Kidney tubule cell (primary cell): ENCODE measurements at regions not wholly inside any gene's neighbourhood (a gene's known extent, or its start where the extent isn't known, plus 50 kb on each side); places are given as distances from the start of the nearest gene placed in this dataset.
"Not testable (repeated sequence)": the region's sequence is repeated elsewhere in the genome, so short reads cannot be mapped to it uniquely, and the experiment has no call there.

ENCODE experiments used
- DNase-seq: peaks from one replicate; pipeline ENCODE4 v3.0.0-alpha.2; 2018; ENCODE audit warnings: low spot score

DNA sequence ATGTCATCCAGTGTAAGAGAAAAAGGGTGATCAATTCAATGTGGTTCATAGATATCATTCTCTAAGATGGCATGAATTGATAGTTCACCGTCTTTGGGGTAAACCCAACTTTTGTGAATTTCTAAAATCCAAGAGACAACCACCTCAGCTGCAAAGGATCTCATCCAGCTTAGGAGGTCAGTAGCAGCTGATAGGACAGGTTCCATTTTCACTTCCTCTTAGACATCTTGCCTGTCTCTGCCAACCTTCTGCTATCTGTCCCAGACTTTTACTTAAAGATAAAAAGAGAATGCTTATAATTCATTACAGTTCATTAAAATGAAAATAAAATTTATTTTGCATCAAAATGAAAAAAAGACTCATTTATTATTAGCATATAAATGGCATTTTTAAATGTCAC, 468.2 kb downstream of the XYLT1 start:
- no peak for DNase-seq

DNA sequence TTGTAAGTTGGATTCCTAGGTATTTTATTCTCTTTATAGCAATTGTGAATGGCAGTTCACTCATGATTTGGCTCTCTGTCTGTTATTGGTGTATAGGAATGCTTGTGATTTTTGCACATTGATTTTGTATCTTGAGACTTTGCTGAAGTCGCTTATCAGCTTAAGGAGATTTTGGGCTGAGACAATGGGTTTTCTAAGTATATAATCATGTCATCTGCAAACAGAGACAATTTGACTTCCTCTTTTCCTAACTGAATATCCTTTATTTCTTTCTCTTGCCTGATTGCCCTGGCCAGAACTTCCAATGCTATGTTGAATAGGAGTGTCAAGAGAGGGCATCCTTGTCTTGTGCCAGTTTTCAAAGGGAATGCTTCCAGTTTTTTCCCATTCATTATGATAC, 464.8 kb downstream of the XYLT1 start:
- DNase-seq, result not testable (repeated sequence)

DNA sequence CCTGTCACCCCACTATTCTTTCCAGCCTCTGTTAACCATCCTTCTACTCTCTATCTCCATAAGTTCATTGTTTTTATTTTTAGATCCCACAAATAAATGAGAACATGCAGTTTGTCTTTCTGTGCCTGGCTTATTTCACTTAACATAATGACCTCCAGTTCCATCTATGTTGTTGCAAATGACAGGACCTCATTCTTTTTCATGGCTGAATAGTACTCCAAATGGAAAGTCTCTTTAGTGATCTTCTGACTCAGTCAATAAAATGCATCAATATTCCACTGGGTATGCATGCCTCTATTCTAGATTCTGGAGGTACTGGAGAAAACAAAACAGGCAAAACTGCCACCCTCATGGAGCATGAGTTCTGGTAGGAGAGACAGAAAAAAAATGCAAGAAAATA, 459.0 kb downstream of the XYLT1 start:
- no peak for DNase-seq

DNA sequence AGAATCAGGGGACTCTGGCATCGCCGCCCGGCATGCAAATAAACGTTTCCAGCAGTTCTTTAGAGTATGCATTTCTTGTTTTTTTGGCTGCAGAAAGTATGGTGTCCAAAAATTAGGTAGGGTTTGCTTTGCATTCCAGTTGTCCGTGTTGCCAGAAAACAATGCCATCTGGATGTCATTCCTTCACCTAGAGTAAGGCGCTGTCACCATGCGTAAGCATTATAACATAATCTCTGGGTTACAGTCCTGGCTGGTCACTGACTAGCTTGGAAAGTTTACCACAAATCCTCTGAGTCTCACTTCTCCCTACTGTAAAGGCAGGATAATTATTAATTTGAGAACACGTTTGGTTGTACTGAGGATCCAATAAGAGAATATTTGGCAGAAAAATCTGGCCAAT, 457.7 kb downstream of the XYLT1 start:
- DNase-seq, result no peak

DNA sequence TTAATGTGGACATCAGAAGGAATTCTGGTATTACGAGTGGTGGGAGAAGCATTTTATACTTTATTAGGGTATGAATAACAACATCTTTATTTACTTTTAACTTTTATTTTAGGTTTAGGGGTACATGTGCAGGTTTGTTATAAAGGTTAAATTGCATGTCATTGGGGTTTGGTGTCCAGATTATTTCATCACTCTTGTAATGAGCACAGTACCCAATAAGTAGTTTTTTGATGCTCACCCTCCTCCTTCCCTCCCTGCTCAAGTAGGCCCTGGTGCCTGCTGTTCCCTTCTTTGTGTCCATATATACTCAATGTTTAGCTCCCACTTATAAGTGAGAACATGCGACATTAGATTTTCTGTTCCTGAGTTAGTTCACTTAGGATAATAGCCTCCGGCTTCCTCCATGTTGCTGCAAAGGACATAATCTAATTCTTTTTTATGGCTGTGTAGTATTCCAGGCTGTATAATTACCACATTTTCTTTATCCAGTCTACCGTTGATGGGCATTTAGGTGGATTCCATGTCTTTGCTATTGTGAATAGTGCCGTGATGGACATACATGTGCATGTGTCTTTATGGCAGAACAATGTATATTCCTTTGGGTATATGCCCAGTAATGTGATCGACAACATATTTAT, 456.2 kb downstream of the XYLT1 start:
- no peak for DNase-seq

DNA sequence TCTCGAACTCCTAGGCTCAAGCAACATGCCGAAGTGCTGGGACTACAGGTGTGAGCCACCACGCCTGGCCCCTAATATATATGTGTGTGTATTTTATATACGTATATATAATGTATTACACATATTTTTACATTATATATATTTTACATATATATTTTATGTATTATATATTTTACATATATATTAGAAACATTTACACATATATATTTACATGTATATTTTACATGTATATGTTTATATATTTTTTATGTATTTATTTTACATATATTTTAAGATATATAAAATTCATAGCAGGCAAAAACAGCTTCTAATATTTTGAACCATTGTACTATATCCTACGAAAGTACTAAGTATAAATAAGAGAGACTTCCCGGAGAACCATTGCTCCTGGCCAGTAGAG, 455.1 kb downstream of the XYLT1 start:
- no peak for DNase-seq

DNA sequence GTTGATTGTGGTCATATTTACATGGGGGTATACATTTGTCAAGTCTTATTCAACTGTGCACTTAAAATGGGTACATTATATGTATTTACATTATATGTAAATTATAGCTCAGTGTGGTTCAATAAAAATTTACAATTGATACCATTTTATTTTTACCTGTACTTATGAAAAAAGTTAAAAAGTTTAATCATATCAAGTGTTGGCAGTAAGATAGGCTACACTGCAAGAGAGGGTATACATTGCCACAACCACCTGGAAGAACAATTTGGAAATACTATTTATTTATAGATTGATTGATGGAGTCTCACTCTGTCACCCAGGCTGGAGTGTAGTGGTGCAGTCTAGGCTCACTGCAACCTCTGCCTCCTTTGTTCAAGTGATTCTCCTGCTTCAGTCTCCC, 453.3 kb downstream of the XYLT1 start:
- DNase-seq, result no peak

DNA sequence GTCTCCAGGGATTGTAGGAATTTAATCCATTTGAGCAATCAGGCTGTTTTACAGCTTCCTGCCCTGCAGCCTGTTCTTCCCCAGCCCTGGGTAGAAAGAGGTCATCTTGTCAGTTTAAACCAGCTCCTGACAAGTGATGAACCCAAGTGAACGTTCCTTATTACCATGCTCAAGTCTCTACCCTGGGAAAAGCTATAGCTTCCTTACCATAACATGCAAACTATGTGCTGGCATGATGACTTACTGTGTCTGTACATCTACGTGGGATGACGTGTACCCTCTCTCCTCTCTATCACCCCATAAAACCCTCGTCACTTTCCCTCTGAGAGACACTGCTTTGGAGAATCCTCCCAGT, 452.2 kb downstream of the XYLT1 start:
- no peak for DNase-seq

DNA sequence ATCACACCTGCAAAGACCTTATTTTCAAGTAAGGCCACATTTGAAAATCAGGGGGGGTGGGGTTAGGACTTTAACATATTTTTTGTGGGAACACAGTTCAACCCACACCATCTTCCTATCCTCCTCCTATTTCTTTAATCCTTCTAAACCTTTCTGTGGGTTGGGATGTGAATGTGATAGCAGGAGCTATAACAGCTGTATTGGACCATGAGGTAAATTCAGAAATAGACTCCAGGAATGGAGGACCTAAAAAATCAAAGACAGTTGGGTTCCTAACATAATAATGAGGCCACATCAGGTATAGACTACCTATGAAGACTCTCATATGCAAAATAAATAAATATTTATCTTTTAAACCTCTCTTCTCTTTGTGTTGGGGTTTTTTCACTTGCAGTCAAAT, 451.4 kb downstream of the XYLT1 start:
- no peak for DNase-seq

DNA sequence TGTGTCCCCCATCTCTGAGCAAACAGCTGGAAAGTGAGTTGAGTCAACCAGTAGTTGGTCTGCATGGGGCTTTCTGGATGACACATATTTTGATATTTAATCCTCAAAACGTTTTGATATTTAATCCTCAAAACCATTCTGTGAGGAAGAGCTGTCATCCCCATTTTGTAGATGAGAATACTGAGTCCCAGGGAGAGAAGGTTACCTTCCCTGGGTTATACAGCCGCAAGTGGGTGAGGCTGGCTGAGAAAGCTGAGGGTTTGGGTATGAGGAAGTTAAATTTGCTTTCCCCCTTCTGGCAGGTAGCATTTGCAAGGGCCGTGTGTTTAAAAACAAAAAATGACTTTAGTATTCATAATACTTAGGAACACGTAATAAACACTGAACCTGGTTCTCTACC, 447.2 kb downstream of the XYLT1 start:
- DNase-seq, result no peak

DNA sequence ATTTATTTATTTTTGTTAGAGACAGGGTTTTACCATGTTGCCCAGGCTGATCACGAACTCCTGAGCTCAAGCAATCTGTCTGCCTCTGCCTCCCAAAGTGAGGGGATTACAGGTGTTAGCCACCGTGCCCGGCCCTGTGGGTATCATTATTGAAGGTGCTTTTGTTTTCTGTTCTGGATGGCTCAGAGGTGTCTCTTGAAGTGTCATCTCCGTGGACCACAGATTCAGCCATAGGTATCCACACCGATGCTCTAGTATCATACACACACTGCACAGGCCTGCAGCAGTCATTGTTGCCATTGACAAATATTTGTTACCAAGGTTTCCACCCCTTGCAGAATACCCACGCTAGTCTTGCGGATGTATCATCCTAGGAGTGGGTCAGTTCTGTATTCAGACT, 446.2 kb downstream of the XYLT1 start:
- no peak for DNase-seq

DNA sequence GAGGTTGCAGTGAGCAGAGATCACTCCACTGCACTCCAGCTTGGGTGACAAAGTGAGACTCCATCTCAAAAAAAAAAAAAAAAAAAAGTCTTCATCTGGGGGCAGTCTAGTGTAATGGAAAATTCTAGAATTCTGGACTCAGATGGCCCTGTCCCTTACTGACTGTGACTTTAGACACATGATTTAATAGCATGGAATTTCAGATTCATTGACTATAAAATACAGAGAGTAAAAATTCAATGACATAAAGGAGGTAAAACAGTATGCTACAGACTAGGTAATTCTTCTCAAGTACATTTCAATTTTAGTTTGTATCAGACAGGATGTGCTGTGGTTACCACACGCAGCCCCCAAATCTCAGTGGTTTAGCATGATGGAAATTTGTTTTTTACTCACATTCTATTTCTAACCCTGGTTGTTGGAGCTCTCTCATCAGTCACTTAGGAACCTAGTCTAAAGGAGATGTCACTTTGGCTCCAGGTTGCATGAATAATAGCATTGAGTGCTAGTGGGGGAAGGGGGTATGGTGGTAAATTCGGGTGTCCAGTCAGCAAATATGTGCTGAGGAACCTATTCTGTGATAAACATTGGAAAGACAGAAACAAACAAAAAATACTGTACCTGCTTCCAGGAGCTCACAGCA, 444.0 kb downstream of the XYLT1 start:
- DNase-seq, result no peak

DNA sequence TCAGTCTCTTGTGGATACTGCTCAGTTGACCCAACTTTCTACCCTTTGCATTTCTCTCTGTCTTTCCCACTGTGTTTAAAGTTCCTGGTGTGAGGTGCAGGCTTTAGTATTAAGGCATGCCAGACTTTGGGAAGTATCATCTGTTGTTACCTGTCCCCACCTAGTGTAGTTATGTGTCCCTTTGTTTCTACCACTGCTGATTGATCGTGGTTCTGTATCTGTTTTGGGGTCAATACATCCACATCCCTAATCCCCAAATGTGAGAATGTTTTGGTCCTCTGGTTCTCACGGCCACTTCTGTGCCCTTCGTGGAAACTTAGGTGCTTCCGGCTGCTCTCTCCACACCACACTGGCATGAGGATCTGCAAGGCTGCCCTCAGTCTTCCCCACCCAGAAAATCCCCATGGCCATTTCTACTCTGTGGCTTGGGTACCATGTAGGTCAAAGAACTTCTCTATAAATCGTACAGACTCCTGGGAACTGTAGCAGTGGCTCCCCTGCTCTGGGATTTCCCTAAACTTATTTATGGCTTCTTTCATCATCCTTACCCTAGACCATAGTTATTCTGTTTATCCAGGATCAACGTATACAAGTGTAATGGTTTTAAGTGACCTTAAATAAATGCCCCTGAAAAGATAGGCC, 443.2 kb downstream of the XYLT1 start:
- DNase-seq, result no peak

DNA sequence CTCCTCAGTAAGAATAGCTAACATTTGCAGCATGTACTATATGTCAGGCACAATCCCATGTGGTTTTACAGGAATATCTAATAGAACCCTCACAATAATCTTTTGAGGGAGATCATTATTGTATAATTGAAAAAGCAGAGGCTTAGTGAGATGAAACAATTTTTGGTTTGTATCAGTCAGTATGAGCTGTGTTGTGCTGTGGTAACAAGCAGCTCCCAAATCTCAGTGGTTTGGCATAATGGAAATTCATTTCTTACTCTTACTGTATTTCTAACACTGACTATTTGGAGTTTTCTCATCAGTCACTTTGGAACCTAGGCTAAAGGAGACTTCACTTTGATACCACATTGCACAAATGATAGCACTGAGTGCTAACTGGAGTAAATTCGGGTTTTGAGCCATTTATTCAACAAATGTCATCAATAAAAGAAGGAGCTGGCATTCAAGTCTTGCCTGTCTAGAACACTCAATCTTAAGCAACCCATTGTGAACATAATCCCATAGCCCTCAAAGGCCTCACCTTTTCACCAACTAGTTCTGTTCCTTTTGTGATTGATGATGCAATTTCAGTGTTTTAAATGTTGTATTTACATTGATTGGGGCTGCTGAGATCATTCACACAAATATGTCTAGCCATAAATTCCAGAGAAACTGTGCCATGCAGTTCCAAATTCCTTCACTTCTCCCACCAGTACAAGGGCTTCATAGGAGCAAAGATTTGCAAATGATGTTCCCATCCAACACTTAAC, 441.0 kb downstream of the XYLT1 start:
- DNase-seq, result no peak

DNA sequence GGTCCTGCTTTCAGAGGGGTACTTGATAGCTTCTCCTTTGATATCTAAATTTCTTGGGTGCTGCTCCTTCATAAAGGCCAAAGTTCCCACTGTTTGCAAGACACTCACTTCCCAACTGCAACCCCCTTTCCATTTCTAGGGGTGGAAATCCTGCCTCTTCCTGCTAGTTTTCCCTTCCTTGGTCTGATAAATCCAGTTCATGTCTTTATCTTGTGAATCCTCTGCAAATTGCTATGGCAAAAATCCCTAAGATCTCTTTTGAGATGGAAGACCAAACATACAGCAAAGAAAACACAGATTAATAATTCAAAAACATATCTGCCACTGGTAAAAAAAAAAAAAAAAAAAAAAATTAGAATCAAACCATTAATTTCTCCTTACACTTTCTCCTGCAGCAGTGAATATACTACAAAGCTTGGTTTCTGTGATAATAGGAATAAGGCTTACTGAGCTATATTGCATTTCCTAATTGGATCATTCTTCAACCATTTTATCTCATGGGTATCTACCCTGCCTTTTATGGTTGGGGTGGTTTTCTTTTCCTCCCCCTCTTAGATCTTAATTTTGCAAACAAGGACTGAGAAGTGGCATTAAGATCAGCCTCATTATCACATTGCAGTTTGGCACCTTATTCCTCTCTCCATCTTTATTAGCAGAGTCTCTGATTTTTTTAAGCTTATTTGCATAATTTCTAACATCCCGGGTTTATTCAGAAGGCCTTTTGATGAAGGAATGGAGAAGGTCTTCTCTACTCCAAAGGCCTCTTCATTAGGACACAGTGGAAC, 439.1 kb downstream of the XYLT1 start:
- no peak for DNase-seq

DNA sequence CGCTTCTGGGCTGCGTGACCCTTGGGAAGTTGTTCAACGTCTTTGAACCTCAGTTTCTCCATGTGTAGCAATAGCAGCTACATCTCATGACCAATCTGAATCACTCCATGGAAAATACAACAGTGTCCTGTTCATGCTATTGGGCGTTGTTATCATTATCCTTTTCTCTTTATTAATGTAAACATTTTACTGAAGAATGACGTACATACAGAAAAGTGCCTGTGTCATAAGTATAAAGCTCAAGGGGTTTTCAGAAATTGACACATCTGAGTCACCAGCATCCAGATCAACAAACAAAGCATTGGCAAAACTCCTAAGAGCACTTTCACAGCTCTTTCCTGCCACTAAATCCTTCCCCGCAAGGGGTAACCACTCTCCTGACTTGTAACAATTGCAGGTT, 438.4 kb downstream of the XYLT1 start:
- no peak for DNase-seq

DNA sequence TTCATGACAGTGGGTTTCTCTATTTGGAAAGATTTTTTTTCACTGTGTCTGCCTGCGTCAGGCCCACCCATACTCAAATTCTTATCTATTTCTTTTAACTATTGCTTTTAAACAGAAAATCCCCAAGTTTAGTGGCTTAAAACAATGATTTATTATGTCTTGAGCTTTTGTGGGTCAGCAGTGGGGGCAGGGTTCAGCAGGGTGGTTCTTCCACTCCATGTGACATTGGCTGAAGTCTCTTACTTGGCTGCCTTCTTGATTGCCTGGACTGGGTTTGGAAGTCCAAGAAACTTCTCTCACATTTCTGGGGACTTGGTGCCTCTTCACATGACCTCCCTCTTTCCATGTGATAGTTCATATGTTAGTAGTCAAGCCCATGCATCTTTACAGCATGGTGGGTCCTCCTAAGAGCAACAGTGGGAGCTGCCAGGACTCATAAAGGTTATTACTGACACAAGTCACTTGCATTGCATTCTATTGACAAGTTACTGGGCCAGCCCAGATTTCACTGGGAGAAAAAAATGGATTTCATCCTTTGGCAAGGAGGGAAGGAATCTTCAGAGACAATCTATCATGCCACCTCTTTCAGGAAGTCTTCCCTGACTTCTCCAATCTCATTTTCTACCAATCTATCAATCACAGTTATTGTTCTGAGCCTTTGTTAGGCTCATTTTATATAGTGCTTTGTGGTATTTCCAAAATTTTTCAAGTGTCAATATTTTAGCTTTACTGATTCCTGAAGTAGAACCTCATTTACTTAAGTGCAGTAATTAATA, 436.1 kb downstream of the XYLT1 start:
- DNase-seq, result no peak

DNA sequence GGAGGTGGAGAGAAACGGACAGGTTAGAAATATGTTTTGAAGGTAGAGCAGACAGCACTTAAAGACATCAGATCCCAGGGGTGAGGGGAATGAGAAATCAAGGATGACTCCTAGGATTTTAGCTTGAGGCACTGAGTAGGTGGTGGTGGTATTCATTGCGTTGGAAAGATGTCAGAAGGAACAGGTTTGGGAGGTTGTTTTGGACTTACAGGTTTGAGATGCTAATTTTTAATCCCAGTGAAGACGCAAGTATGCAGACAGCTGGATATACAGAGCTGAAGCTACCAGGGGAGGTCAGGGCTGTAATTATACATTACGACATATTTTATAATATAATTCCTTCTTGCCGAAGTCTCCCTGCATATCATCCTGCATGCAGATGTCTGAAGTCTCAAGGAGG, 433.3 kb downstream of the XYLT1 start:
- DNase-seq, result no peak

DNA sequence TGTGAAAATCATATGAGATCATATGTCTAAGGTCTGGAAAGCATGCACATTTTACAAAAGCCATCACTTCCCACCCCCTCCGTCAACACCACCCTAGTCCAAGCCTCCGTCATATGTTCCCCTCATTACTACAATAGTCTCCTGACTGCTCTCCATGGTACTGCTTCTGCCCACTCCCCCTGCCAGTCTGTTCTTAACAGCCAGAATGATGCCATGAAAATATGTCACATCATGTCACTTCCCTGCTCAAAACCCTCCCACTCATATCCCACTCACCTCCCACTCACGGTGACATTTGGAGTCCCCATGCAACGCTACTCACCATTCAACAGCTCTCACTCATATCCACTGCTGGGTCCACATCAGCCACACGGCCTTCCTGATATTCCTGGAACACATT, 432.3 kb downstream of the XYLT1 start:
- no peak for DNase-seq

DNA sequence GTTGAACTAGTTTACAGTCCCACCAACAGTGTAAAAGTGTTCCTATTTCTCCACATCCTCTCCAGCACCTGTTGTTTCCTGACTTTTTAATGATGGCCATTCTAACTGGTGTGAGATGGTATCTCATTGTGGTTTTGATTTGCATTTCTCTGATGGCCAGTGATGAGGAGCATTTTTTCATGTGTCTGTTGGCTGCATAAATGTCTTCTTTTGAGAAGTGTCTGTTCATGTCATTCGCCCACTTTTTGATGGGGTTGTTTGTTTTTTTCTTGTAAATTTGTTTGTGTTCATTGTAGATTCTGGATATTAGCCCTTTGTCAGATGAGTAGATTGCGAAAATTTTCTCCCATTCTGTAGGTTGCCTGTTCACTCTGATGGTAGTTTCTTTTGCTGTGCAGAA, 421.7 kb downstream of the XYLT1 start:
- not testable (repeated sequence) for DNase-seq

DNA sequence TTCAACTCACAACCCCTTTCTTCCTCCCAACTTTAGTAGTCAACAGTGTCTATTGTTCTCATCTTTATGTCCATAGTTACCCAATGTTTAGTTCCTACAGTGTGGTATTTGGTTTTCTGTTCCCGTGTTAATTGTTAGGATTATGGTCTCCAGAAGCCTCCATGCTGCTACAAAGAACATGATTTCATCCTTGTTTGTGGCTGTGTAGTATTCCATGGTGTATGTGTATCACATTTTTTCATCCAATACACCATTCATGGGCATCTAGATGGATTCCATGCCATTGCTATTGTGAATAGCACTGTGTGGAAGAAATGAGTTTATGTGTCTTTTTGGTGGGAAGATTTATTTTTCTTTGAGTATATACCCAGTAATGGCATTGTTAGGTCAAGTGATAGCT, 420.3 kb downstream of the XYLT1 start:
- DNase-seq, result no peak
